H1 (cell line): ENCODE measurements at regions not wholly inside any gene's neighbourhood (a gene's known extent, or its start where the extent isn't known, plus 50 kb on each side); places are given as distances from the start of the nearest gene placed in this dataset.

ENCODE experiments used
- CTCF ChIA-PET: fragments of 300-600 bp; sonication (Branson Sonifier 250); formaldehyde crosslinking; loops from one replicate; lab custom pipeline; 2021; ENCODE audit not compliant: partially characterized antibody; lab: Charles Lee
- POLR2A ChIA-PET: fragments of 300-600 bp; sonication (Branson Sonifier 250); formaldehyde crosslinking; loops from one replicate; lab custom pipeline; 2021; ENCODE audit warnings: inconsistent platforms; ENCODE audit not compliant: partially characterized antibody; lab: Charles Lee
- DNase-seq, 2 experiments: peaks; one replicate each; pipeline versions ENCODE4 v3.0.0 to v3.0.0-alpha.2; 2010 to 2022; ENCODE audit warnings: low spot score in 2 of 2, low read depth in 1 of 2, mixed read lengths in 1 of 2
- FAIRE-seq: peaks from 2 replicates; lab custom pipeline; 2011; peaks lifted over from hg19 to GRCh38; lab: Jason Lieb, UNC
- H2AFZ ChIP-seq: 2 replicates; pipeline ENCODE4 v1.8.1; 2012; ENCODE audit warnings: low read length, inconsistent platforms
- H2AK5ac ChIP-seq: 2 replicates; pipeline ENCODE4 v1.6.1; 2013; ENCODE audit warnings: low read depth, low read length
- H2BK120ac ChIP-seq: replicated peaks from 2 replicates; pipeline ENCODE3; 2013; ENCODE audit warnings: low read depth, low read length, inconsistent platforms
- H2BK12ac ChIP-seq: 2 replicates; pipeline ENCODE4 v1.6.1; 2013; ENCODE audit warnings: low read depth, low read length
- H2BK15ac ChIP-seq: 2 replicates; pipeline ENCODE4 v1.6.1; 2013; ENCODE audit warnings: low read length
- H2BK20ac ChIP-seq: 2 replicates; pipeline ENCODE4 v1.6.1; 2013; ENCODE audit warnings: low read length
- H2BK5ac ChIP-seq: 2 replicates; pipeline ENCODE4 v1.6.1; 2013; ENCODE audit warnings: low read depth, low read length
- H3K14ac ChIP-seq: 2 replicates; pipeline ENCODE4 v1.6.1; 2013; ENCODE audit warnings: inconsistent platforms; ENCODE audit not compliant: insufficient read length
- H3K18ac ChIP-seq: 2 replicates; pipeline ENCODE4 v1.6.1; 2013; ENCODE audit warnings: low read length; ENCODE audit errors: extremely low read depth
- H3K23ac ChIP-seq: 2 replicates; pipeline ENCODE4 v1.6.1; 2013; ENCODE audit warnings: inconsistent platforms; ENCODE audit not compliant: insufficient read length
- H3K23me2 ChIP-seq: 2 replicates; pipeline ENCODE4 v1.6.1; 2013; ENCODE audit warnings: low read depth, low read length
- H3K27ac ChIP-seq: 2 replicates; pipeline ENCODE4 v1.6.1; 2011; ENCODE audit warnings: low read depth, low read length, inconsistent platforms
- H3K27me3 ChIP-seq, 4 experiments: replicated peaks in 1 of 4; 1 replicate in 1 of 4; 2 replicates in 3 of 4; pipeline versions ENCODE4 v1.6.1 to v1.8.1; 2011 to 2013; ENCODE audit warnings: low read length in 3 of 4, mild to moderate bottlenecking in 3 of 4, inconsistent platforms in 2 of 4, mixed read lengths in 2 of 4, moderate library complexity in 1 of 4; ENCODE audit not compliant: control insufficient read depth in 3 of 4, insufficient read depth in 3 of 4; ENCODE audit errors: extremely low read depth in 1 of 4
- H3K36me3 ChIP-seq, 4 experiments: 2 replicates each; pipeline versions ENCODE4 v1.6.1 to v1.8.1; 2011 to 2013; ENCODE audit warnings: mild to moderate bottlenecking in 4 of 4, low read length in 3 of 4, moderate library complexity in 2 of 4, control low read depth in 1 of 4, inconsistent platforms in 1 of 4; ENCODE audit not compliant: insufficient read depth in 4 of 4, control insufficient read depth in 2 of 4
- H3K4ac ChIP-seq: replicated peaks from 2 replicates; pipeline ENCODE3; 2013; ENCODE audit warnings: low read length, low read depth, mixed read lengths, inconsistent platforms; ENCODE audit not compliant: insufficient read length
- H3K4me1 ChIP-seq, 4 experiments: replicated peaks in 1 of 4; 1 replicate in 1 of 4; 2 replicates in 3 of 4; pipeline versions ENCODE4 v1.6.1 to v1.8.1; 2011 to 2013; ENCODE audit warnings: low read length in 3 of 4, inconsistent platforms in 2 of 4, mixed read lengths in 1 of 4; ENCODE audit not compliant: insufficient read depth in 4 of 4, control insufficient read depth in 3 of 4
- H3K4me2 ChIP-seq, 2 experiments: 2 replicates each; pipeline versions ENCODE4 v1.6.1 to v1.8.1; 2011 to 2013; ENCODE audit warnings: low read depth in 2 of 2, low read length in 2 of 2, control low read depth in 1 of 2, inconsistent platforms in 1 of 2, mild to moderate bottlenecking in 1 of 2; ENCODE audit not compliant: insufficient read depth in 1 of 2
- H3K4me3 ChIP-seq, 4 experiments: fragments of 200-600, 300-600 bp in 1 of 4; sonication (generic), shearing (Covaris generic), sonication (Bioruptor Twin) in 1 of 4; 2 replicates each; pipeline versions ENCODE4 v1.5.1 to v1.8.1; 2011 to 2016; ENCODE audit warnings: low read length in 4 of 4, low read depth in 3 of 4, control low read depth in 2 of 4, inconsistent platforms in 2 of 4, mild to moderate bottlenecking in 2 of 4, mixed read lengths in 1 of 4, moderate library complexity in 1 of 4; ENCODE audit not compliant: insufficient read depth in 2 of 4; ENCODE audit errors: extremely low read depth in 1 of 4
- H3K56ac ChIP-seq: replicated peaks from 2 replicates; pipeline ENCODE3; 2013; ENCODE audit warnings: low read depth, mild to moderate bottlenecking, mixed read lengths, low read length, inconsistent platforms; ENCODE audit not compliant: insufficient read length
- H3K79me1 ChIP-seq: 2 replicates; pipeline ENCODE4 v1.6.1; 2013; ENCODE audit warnings: low read depth, low read length, control low read depth
- H3K79me2 ChIP-seq, 2 experiments: 2 replicates each; pipeline versions ENCODE4 v1.6.1 to v1.8.1; 2012 to 2013; ENCODE audit warnings: low read length in 2 of 2, mild to moderate bottlenecking in 2 of 2, inconsistent platforms in 1 of 2; ENCODE audit not compliant: insufficient read depth in 2 of 2, control insufficient read depth in 1 of 2
- H3K9ac ChIP-seq, 4 experiments: replicated peaks in 1 of 4; 1 replicate in 1 of 4; 2 replicates in 3 of 4; pipeline versions ENCODE4 v1.6.1 to v1.8.1; 2011 to 2013; ENCODE audit warnings: low read depth in 3 of 4, low read length in 3 of 4, control low read depth in 2 of 4, mild to moderate bottlenecking in 2 of 4, moderate library complexity in 2 of 4, inconsistent platforms in 1 of 4; ENCODE audit errors: extremely low read depth in 1 of 4
- H3K9me3 ChIP-seq, 2 experiments: 2 replicates each; pipeline versions ENCODE4 v1.6.1 to v1.8.1; 2012 to 2013; ENCODE audit warnings: mild to moderate bottlenecking in 2 of 2, moderate library complexity in 2 of 2, control low read depth in 1 of 2, inconsistent platforms in 1 of 2, low read depth in 1 of 2, low read length in 1 of 2, mixed read lengths in 1 of 2; ENCODE audit not compliant: insufficient read depth in 2 of 2
- H4K20me1 ChIP-seq, 2 experiments: replicated peaks in 1 of 2; 2 replicates each; pipeline versions ENCODE3 to v1.8.1; 2011 to 2013; ENCODE audit warnings: inconsistent platforms in 2 of 2, low read length in 2 of 2, mild to moderate bottlenecking in 1 of 2; ENCODE audit not compliant: insufficient read depth in 2 of 2, control insufficient read depth in 1 of 2
- H4K5ac ChIP-seq: 2 replicates; pipeline ENCODE4 v1.6.1; 2013; ENCODE audit warnings: low read length, low read depth, mixed read lengths, inconsistent platforms; ENCODE audit not compliant: insufficient read length
- H4K8ac ChIP-seq: 2 replicates; pipeline ENCODE4 v1.8.0; 2013; ENCODE audit warnings: mild to moderate bottlenecking, moderate library complexity, low read length, inconsistent platforms; ENCODE audit not compliant: insufficient read depth; ENCODE audit errors: extremely low read depth
- H4K91ac ChIP-seq: replicated peaks from 2 replicates; pipeline ENCODE3; 2013; ENCODE audit warnings: low read length, mixed read lengths, inconsistent platforms; ENCODE audit not compliant: insufficient read length
- CTBP2 ChIP-seq: IDR thresholded peaks from 2 replicates; pipeline ENCODE4 v1.7.0; 2011; ENCODE audit warnings: borderline replicate concordance, mild to moderate bottlenecking, moderate library complexity, mixed read lengths, low read length; ENCODE audit not compliant: insufficient read depth, insufficient read length
- E2F6 ChIP-seq: IDR thresholded peaks from 2 replicates; pipeline ENCODE4 v1.6.1; 2012; ENCODE audit warnings: inconsistent platforms
- EGR1 ChIP-seq: IDR thresholded peaks from 2 replicates; pipeline ENCODE4 v1.6.1; 2011; ENCODE audit warnings: low read depth, low read length, borderline replicate concordance
- FOSL1 ChIP-seq: IDR thresholded peaks from 2 replicates; pipeline ENCODE4 v1.6.1; 2011; ENCODE audit warnings: mild to moderate bottlenecking, low read depth, low read length, moderate library complexity; ENCODE audit not compliant: insufficient read depth
- NANOG ChIP-seq: IDR thresholded peaks from 2 replicates; pipeline ENCODE4 v1.6.1; 2011; ENCODE audit warnings: low read length, low read depth, mild to moderate bottlenecking, inconsistent platforms; ENCODE audit not compliant: insufficient read depth, poor library complexity, severe bottlenecking
- SP4 ChIP-seq: IDR thresholded peaks from 2 replicates; pipeline ENCODE4 v1.6.1; 2012; ENCODE audit warnings: low read length, inconsistent platforms
- SRF ChIP-seq: IDR thresholded peaks from 2 replicates; pipeline ENCODE4 v1.6.1; 2011; ENCODE audit warnings: mild to moderate bottlenecking, low read depth, low read length, moderate library complexity
- WGBS, 2 experiments: shearing (Covaris generic) in 1 of 2; methylation state at CpG; one replicate each; pipeline versions ENCODE4 v1.1.6 to v1.1.7; 2013 to 2015; ENCODE audit warnings: low lambda C conversion rate in 2 of 2, mixed read lengths in 2 of 2, inconsistent platforms in 1 of 2, low coverage in 1 of 2, missing lambda C conversion rate in 1 of 2; ENCODE audit not compliant: insufficient replicate concordance in 2 of 2, insufficient coverage in 1 of 2, insufficient read length in 1 of 2; ENCODE audit errors: extremely low coverage in 1 of 2, missing lambda C conversion rate in 1 of 2; 5-methylcytosine and 5-hydroxymethylcytosine counted together

DNA sequence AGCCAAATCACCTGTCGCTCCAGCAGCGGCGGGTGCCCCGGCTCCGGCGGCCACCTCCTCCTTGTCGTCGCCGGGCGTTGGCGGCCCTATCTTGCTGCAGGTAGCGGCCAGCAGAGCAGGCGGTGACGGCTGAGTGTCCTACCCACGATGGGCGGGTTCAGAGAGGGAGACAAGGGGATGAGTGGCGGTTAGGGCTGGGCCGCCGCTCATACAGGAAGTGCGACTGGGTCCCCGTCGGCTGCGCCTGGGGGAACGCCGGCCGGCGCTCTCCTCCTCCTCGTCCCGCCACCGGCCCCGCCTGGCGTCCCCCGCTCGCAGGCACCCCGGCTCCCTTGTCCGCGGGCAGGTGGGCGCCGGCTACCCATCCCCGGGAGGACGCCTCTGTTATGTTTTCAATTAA is 1692.0 kb downstream of the SLITRK5 start:
- H3K27me3 ChIP-seq = no peaks in the 10 kb centered on the region
- H3K9me3 ChIP-seq = 0 out of 4 replicates have a peak, but pooled peaks cover 0 to 4% of the 10 kb centered on the region in 2 experiments
- no peaks in the 10 kb centered on the region for H3K79me2 ChIP-seq
- CTCF ChIA-PET = interaction anchor here (1.4 kb wide), 1 partner anchor 333 kb away, joined by 6 read pairs; no protein-coding TSS in a partner anchor
- H3K4me3 ChIP-seq = no peak overlapping the region
- H3K9ac ChIP-seq = no peak overlapping the region
- no peak for FAIRE-seq
- no peak overlapping the region for H3K4ac ChIP-seq
- H3K14ac ChIP-seq = no peak overlapping the region
- H3K18ac ChIP-seq = no peak overlapping the region
- no peak for TF ChIP-seq CTBP2
- TF ChIP-seq E2F6 = no peak
- TF ChIP-seq SRF = no peak
- no peak for TF ChIP-seq EGR1
- TF ChIP-seq NANOG = no peak
- no peak for TF ChIP-seq FOSL1
- no peak for TF ChIP-seq SP4
- TF ChIP-seq, all 59 proteins: peak for 0
- Histone ChIP-seq H3K4me2 (no peak overlapping the region), H2BK15ac (no peak overlapping the region), H3K36me3 (no peaks in the 10 kb centered on the region), H2AK5ac (no peak overlapping the region), H4K20me1 (no peaks in the 10 kb centered on the region), H3K56ac (no peak overlapping the region), H4K5ac (no peak overlapping the region), H2AFZ (no peak overlapping the region), H3K23me2 (no peaks in the 10 kb centered on the region), H2BK20ac (no peak overlapping the region), H3K79me1 (no peaks in the 10 kb centered on the region), H3K23ac (no peak overlapping the region), H4K8ac (no peak overlapping the region), H3K4me1 (0 out of 7 replicates have a peak, but pooled peaks cover 0 to 4% (median 1%) of the 10 kb centered on the region in 4 experiments), H2BK120ac (no peak overlapping the region), H2BK12ac (no peak overlapping the region), H2BK5ac (no peak overlapping the region), H3K27ac (no peak overlapping the region), H4K91ac (no peak overlapping the region)
- DNase-seq = no peak
- POLR2A ChIA-PET = no interaction called here
- whole genome bisulfite sequencing, 2 experiments = 95% methylated on average over 32 of the region's 41 CpGs; no CpG with 5 or more reads in 1 of the 2 experiments
